ENCODE measurements at regions not wholly inside any gene's neighbourhood (a gene's known extent, or its start where the extent isn't known, plus 50 kb on each side); places are given as distances from the start of the nearest gene placed in this dataset.

- no peak for TF ChIP-seq POLR2A (IDR thresholded peaks at IDR 0.05)
- TF ChIP-seq, protein P1, sequence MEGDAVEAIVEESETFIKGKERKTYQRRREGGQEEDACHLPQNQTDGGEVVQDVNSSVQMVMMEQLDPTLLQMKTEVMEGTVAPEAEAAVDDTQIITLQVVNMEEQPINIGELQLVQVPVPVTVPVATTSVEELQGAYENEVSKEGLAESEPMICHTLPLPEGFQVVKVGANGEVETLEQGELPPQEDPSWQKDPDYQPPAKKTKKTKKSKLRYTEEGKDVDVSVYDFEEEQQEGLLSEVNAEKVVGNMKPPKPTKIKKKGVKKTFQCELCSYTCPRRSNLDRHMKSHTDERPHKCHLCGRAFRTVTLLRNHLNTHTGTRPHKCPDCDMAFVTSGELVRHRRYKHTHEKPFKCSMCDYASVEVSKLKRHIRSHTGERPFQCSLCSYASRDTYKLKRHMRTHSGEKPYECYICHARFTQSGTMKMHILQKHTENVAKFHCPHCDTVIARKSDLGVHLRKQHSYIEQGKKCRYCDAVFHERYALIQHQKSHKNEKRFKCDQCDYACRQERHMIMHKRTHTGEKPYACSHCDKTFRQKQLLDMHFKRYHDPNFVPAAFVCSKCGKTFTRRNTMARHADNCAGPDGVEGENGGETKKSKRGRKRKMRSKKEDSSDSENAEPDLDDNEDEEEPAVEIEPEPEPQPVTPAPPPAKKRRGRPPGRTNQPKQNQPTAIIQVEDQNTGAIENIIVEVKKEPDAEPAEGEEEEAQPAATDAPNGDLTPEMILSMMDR (IDR thresholded peaks at IDR 0.05), result no peak
- H3K4me1 ChIP-seq, result no peaks in the 10 kb centered on the region
- ATAC-seq (no peak), DNase-seq (no peak)
- H3K9me3 ChIP-seq, result no peaks in the 10 kb centered on the region
- no peak overlapping the region for H3K4me3 ChIP-seq
- no peak overlapping the region for H3K27ac ChIP-seq
- intact Hi-C loops (cut with DNase I), result no loop called here
- 41 to 54% (median 49%) methylated on average over 4 of the region's 4 CpGs for WGBS, 4 donors
- peaks cover 0 to 10% (median 0%) of the 10 kb centered on the region in 9 donors for H3K27me3 ChIP-seq
- no peaks in the 10 kb centered on the region for H3K36me3 ChIP-seq
Measured at GRCh38 chr16:8243981-8244380, 346.3 kb downstream of the TMEM114 start.

DNA sequence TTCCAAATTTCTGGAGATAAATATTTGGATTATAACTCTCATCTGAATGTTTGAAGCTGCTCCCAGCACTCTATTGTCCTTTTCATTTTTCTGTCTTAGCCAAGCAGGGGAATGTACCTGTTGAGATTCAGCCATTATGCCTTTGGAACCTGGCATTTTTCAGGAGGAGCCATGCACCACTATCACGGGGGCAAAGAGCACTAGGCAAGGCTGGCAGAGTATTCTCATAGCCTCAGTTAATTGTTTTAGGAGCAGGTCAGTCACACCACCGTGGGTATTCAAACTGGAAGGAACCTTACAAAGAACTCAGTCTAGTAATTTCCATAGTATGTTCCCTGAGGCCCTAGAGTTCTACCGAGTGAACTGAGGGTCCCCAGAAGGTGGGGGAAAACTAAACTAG lies 348.9 kb downstream of the TMEM114 start:
- no peaks in the 10 kb centered on the region for H3K27me3 ChIP-seq
- 47 to 58% (median 56%) methylated on average over 3 of the region's 3 CpGs for WGBS, 4 donors
- DNase-seq, result no peak
- TF ChIP-seq, protein P1 (IDR thresholded peaks at IDR 0.05), result no peak
- no peak for TF ChIP-seq POLR2A (IDR thresholded peaks at IDR 0.05)
- H3K9me3 ChIP-seq, result no peaks in the 10 kb centered on the region
- H3K4me1 ChIP-seq, result no peaks in the 10 kb centered on the region
- no peak for ATAC-seq
- H3K4me3 ChIP-seq, result no peak overlapping the region
- H3K27ac ChIP-seq, result no peak overlapping the region
- intact Hi-C loops (cut with DNase I), result no loop called here
- no peaks in the 10 kb centered on the region for H3K36me3 ChIP-seq

DNA sequence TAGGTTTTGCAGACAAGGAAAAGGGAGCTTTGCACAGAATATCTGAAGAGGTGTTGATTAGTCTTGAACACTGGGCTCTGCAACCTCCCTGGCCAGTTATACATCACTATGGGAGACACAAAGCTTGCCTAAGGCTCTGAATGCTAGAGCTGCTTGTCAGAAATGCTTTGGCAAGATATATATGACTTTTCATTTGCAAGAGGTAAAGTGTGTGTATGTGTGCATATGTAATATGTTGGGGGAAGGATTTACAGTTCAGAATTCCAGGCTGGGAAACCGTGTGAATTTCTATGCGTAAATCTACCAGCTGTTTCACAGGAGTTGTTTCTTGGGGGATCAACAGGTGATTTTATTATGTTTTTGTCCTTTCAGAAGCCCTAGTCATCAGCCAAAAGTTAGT lies 350.9 kb downstream of the TMEM114 start:
- TF ChIP-seq POLR2A (IDR thresholded peaks at IDR 0.05), result no peak
- TF ChIP-seq, protein P1 (IDR thresholded peaks at IDR 0.05), result no peak
- DNase-seq (no peak), ATAC-seq (no peak)
- no peaks in the 10 kb centered on the region for H3K4me1 ChIP-seq
- WGBS, 4 donors, result 65 to 87% (median 81%) methylated on average over 2 of the region's 2 CpGs
- H3K36me3 ChIP-seq, result no peaks in the 10 kb centered on the region
- no peak overlapping the region for H3K27ac ChIP-seq
- H3K9me3 ChIP-seq, result no peaks in the 10 kb centered on the region
- intact Hi-C loops (cut with DNase I), result no loop called here
- no peaks in the 10 kb centered on the region for H3K27me3 ChIP-seq
- H3K4me3 ChIP-seq, result no peak overlapping the region

DNA sequence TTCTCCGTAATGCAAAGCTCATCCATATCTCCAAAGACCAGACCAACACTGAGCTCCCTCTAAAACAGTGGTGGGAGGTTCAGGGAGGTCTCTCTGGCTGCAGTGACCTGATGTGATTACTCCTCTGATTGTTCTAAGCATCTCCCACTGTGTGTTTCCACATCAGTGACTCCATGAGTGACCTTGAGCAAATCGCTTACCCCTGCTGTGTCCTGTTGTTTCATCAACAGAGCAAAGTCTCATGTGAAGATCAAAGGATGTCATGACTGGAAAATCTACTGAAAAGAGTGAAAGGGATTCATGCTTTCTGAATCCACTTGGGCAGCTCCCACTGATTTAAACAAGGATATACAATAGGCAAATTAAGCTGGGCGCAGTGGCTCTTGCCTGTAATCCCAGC lies 352.9 kb downstream of the TMEM114 start:
- TF ChIP-seq, protein P1 (IDR thresholded peaks at IDR 0.05), result no peak
- no peak for TF ChIP-seq POLR2A (IDR thresholded peaks at IDR 0.05)
- H3K9me3 ChIP-seq, result no peaks in the 10 kb centered on the region
- no peak for DNase-seq
- no peak for ATAC-seq
- H3K4me1 ChIP-seq, result no peaks in the 10 kb centered on the region
- H3K36me3 ChIP-seq, result no peaks in the 10 kb centered on the region
- intact Hi-C loops (cut with DNase I), result no loop called here
- H3K4me3 ChIP-seq, result no peak overlapping the region
- no peak overlapping the region for H3K27ac ChIP-seq
- WGBS, 4 donors, result 83 to 88% (median 86%) methylated on average over 3 of the region's 3 CpGs
- no peaks in the 10 kb centered on the region for H3K27me3 ChIP-seq
